Stimulated activated CD4-positive, alpha-beta T cell treated with anti-CD3 and anti-CD28 coated beads, Interleukin-2, amount 100 ng/mL, for 48 hours (primary cell): ENCODE measurements at regions not wholly inside any gene's neighbourhood (a gene's known extent, or its start where the extent isn't known, plus 50 kb on each side); places are given as distances from the start of the nearest gene placed in this dataset.

Source experiments
- DNase-seq, 2 donors: peaks; one replicate each; pipeline ENCODE4 v3.0.0-alpha.2; 2020

DNA sequence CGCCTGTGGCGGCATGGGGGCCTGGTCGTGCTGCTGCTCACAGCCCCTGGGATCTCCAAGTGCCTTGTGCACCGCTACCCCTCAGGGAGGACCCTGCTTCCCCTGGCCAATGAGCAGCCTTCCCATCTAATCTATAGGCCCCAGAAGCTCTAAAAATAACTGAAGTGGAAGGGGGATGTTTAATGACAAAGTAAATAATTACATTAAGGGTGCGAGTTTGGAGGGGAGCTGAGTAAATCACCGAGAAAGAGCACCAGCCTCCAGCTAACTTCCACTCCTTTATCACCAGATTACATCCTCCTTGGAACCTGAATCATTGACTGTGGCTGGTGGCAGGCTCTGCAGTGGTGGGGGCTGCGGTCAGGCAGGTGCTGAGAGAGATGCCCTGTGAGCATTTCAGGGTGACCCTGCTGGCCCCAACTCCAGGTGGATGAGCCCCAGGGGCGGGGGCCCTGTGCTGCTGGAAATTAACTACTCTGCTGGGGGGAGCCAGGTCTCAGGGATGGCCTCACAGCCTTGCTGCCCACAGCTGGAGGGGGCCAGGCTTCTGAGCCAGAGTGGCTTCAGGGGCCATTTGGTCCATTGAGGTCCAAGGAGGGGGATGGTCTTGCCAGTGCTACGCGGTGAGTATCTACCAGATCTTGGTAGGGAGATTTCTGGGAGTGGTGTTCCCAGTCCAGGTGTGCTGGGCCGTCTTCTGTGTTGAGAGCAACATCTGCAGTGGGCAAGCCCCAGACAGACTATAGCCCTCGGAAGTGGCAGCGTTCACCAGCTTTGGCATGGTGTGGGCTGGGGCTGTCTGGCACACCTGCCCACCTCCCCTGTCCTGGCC is 74.2 kb downstream of the GLI2 start:
- no peak for DNase-seq

GRCh38 chr2:120810639-120811038 is 75.0 kb downstream of the GLI2 start:
- DNase-seq = no peak

DNA sequence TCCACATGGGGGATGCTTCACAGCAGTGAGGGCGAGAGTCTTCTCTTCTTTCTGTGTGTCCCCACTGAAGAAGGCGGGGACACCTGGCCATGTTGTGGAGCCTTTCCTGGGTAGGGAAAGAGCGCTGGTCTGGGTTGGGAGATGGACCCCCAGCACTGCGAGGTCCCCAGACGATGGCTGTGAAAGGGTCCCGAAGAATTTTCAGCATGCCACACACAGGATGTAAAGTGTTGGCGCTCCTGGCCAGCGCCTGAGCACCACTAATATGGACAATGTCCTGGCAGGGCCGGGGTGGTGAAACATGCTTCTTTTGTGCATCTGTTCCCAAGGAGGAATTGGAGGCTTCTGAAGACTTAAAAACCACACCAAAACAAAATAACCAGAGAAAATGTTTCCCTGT is 77.2 kb downstream of the GLI2 start:
- DNase-seq = no peak

DNA sequence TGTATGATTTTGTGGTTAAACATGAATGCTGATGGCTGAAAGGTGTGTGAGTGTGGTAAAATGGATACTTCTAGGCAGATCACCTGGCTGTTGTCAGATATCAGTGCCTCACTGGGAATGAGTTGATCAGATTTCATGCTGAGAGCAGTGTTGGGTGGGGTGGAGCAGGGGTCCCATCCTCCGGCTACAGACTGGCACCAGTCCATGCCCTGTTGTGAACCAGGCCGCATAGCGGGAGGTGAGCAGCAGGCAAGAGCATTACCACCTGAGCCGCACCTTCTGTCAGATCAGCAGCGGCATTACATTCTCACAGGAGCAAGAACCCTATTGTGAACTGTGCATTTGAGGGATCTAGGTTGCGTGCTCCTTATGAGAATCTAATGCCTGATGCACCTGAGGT is 78.7 kb downstream of the GLI2 start:
- no peak for DNase-seq

- no peak for DNase-seq
Observed at GRCh38 chr2:120815292-120815691, 79.6 kb downstream of the GLI2 start.

DNA sequence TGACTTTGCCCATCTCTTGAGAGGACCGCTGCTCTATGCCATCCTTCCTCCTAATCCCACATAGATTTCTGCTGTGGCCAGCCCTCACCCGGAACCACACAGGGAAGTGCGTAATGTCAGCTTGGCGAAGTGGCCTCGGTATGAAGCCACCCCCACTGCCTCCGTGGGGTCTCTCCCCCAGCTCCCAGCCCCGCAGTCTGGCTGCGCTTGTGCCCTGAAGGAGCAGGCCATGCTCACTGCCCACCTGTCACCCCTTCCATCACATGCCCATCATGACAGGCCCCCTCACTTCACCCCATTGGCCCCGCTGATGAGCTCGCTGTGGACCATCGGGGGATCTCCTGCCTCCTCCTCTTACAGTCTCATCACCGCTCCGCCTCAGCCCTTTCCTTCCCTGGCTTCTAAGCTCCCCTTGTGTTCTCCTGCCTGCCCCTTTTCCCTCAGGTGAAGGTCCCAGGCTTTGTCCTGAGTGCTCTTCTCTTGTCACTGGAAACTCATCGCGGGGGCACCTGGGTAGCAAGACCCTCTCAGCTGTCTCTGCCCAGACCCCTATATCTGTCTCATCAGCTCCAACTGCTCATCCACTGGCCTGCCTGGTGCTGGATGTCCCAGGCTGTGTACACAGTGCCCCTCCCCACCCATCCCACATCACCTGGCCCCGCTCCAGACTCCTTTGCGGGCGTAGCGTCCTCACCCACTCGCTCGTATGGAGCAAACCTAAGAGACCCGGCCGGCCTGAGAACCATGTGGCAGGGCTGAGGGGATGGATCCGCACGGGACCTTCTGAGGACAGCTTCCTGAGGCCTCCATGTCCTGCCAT is 81.7 kb downstream of the GLI2 start:
- no peak for DNase-seq

GRCh38 chr2:120817956-120818325 is 82.3 kb downstream of the GLI2 start:
- no peak for DNase-seq

DNA sequence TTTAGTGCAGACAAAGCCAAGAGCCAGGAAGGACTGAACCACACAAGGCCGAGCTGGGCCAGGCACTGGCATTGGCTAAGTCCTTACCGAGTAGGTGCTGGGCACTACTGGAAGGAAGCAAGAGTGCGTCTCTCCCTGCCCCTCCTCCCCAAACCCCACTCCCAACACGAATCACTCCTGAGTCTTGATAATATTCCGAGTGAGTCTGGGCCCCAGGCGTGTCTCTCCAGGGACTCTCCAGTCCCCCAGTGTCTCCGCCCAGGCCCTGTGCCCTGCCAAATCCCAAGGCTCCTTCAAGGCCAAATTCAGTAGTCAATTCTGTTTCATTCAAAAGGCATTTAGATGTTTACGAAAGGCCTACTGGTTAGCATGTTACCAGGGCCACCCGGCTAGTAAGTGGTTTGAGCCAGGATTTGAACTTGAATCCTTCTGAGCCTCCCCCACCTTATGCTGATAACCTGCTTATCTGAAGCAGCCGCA is 82.8 kb downstream of the GLI2 start:
- no peak for DNase-seq

DNA sequence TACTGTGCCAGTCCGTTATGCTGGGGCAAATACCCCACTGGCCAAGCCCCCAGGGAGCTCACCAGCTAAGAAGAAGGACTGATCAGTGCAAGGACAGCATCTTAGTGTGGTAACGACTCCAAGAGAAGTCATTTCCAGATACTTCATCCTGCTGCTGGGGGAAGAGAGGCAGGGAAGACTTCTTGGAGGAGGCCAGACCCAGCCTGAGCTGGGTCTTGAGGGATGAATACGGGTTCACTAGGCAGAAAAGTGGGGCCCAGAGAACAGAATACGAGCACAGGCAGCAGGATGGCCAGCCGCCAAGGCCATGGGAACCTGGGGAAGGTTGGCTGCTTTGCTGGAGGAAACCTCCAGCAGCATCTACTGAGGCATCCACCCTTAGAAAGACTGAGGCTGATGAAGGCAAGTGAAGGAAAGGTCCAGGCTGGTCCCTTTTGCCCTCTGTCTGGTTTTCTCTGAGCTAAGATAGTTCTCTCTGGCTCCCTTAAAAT is 84.1 kb downstream of the GLI2 start:
- no peak for DNase-seq

DNA sequence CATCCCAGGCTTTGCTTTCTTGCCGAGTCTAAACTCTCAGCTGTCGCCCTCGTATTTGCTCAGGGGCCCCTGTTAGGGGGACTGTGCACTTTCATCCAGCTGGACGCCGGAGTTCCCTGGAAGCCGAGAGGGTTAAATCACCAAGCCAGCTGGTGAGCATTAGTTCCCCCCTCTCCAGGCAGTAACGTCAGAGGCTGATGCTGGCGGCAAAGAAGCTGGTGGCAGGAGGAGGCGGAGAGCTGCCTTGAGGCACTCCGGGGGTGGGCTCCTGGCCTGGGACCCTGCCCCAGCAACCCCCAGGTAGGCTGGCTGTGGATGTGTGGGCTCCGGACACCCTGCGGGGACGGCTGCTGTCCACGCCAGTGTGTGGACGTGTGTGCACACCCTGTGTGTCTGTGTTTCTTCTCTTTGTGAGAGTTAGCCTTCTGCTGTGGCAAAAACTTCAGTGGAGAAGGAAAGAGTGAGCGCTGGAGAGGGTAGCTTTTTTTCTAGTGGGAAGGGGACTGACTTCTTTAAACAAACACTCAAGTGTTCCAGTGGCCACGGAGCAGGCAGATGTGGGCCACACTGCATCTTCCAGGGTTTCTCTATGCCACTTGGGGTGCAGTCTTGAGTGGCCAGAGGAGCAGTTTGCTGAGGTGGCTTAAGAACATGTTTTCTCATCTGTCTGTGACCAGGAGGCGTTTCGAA is 84.7 kb downstream of the GLI2 start:
- no peak for DNase-seq

DNA sequence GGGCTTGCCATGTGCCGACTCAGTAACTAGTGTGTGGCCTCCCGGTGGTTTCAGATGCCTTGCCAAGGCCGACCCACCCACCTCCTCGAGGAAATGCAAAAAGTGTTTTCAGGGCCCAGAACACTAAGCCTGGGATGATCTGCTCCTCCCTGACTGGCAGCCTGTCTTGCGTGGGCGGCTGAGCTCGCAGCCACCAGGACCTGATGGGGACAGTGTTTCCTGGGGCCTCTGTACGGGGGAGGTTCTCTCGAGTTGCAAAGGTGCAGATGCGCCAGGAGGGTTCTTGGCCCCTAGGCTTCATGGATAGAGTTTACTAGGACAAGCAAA is 85.2 kb downstream of the GLI2 start:
- no peak for DNase-seq

GRCh38 chr2:120821446-120822160 is 85.9 kb downstream of the GLI2 start:
- DNase-seq = no peak

DNA sequence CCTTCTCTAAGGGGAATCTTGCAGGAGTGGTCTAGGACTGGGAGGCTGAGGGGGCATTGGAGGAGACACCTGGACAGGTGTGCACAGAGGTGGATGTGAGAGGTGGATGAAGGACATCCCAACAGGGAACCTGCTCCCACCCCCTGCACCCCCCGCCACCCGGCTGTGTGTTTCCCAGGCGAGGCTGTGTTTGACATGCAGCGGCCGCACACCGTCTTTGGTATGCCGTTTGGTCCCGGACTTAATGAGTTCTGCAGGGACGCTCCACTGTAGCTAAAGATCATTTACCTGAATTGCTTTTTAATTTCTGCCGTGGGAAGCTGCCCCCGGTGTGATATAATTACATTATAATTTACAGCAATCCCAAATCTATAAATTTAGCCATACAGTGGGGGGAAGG is 87.3 kb downstream of the GLI2 start:
- no peak for DNase-seq

GRCh38 chr2:120823551-120823950 is 87.9 kb downstream of the GLI2 start:
- no peak for DNase-seq

DNA sequence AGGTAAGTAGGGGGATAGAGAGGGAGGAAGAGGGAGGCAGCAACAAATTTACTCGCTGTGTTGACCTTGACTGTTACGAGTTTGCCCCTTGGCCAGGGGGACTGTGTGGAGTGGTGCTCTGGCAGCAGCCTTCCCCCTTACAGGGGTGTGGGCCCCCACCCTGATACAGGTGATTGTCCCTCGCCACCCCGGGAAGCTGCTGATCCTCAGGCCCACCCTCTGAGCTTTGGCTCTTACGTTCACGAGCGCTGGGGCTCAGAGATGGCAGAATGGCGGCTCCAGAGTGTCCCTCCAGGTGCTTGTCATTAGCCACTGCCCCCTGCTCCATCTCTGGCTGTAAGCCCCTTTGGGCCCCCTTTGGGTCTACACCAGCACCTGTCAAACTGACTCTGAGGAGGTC is 88.6 kb downstream of the GLI2 start:
- no peak for DNase-seq

DNA sequence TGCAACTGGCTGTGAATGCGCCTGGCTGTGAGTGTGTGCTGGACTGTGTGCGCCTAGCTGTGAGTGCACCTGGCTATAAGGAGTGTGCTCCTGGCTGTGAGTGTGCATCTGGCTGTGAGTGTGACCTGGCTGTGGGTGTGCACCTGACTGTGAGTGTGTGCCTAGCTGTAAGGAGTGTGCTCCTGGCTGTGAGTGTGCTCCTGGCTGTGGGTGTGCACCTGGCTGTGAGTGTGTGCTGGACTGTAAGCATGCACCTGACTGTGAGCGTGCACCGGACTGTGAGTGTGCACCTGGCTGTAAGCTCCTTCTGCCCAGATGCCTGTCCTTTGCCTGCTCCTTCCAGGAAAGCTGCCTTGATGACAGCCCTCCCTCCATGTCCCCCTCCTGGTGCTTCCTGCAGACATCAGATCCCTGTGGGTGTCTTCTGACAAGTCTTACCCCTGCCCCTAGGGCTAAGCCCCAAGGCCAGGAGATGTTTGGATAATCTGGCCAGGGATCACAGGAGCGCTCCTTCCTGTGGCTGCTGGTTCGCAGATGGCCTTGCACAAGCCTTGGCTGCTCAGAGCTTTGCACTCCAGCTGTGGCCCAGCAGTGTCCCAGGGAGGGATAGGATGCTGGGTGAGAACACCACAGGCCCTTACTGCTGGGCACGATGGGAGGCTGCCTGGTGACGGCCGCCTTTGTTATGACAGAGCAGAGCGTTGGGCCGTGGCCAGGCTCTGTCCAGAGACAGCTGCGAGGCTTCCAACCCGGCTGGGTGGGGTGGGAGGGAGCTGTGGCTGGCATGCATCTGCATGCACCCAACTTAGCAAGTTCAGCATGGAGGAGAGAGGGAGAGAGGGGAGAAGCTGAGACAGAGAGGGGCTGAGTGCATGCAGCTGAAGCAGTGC is 89.9 kb downstream of the GLI2 start:
- no peak for DNase-seq

- DNase-seq = no peak
Observed at GRCh38 chr2:120826260-120826648, 90.6 kb downstream of the GLI2 start.

GRCh38 chr2:120826716-120827410 is 91.2 kb downstream of the GLI2 start:
- DNase-seq = no peak

GRCh38 chr2:120828066-120828465 is 92.4 kb downstream of the GLI2 start:
- DNase-seq = no peak

DNA sequence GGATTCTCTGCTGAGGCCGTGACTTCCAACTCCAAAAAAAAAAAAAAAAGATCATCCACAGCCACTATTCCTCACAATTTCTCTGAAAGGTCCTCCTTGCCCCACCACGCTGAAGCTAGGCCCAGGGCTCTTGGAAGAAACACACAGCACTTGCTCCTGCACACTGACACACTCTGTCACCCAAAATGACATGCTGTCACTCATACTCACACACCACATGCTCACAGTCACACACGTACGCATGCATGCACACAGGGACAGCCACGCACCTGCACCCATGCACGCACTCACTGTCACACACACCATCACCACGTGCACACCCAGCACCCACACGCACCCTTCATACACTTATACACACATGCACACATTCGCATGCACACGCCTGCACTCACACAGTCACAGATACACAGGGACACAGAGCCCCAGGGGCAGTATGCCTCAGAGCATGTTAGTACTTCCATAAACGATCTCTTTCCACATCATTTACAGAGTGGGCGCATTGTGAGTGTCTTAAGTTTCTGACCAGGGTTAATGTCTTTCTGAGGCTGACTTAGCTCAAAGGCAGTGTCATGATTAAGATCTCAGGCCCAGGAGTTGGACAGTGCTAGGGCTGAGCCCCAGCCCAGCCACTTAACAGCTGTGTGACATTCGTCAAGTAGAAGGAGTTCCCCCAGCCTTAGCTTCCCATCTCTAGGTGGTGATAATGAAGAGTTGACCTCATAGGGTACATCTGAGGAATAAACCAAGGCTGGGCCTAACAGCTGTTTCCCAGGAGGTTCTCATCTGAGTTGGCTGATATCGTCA is 93.4 kb downstream of the GLI2 start:
- no peak for DNase-seq
